WTC11 (cell line): ENCODE measurements at regions not wholly inside any gene's neighbourhood (a gene's known extent, or its start where the extent isn't known, plus 50 kb on each side); places are given as distances from the start of the nearest gene placed in this dataset.

Source experiments
- ATAC-seq: fragments of 200-7000 bp; cut with Tn5 transposase; 2 replicates; pipeline ENCODE4 v1.10.0; 2021; ENCODE audit warnings: mild to moderate bottlenecking, moderate library complexity
- CTCF ChIA-PET: fragments of 300-600 bp; sonication (Branson Sonifier 250); formaldehyde crosslinking; loops from one replicate; lab custom pipeline; 2021; ENCODE audit warnings: antibody characterized with exemption; lab: Charles Lee
- POLR2A ChIA-PET: fragments of 350-600 bp; sonication (Branson Sonifier 250); formaldehyde crosslinking; loops from one replicate; lab custom pipeline; 2021; ENCODE audit warnings: antibody characterized with exemption; lab: Charles Lee
- DNase-seq: peaks from one replicate; pipeline ENCODE4 v3.0.0; 2021; ENCODE audit warnings: low spot score
- H3K27ac Mint-ChIP-seq: 2 replicates; pipeline ENCODE4 v1.8.0; 2021; ENCODE audit warnings: mixed read lengths
- H3K27me3 Mint-ChIP-seq: 2 replicates; pipeline ENCODE4 v1.8.0; 2021; ENCODE audit warnings: low read depth, mild to moderate bottlenecking, moderate library complexity, mixed read lengths
- H3K36me3 Mint-ChIP-seq: 2 replicates; pipeline ENCODE4 v1.8.0; 2021; ENCODE audit warnings: mixed read lengths
- H3K4me1 Mint-ChIP-seq: 2 replicates; pipeline ENCODE4 v1.8.0; 2022; ENCODE audit warnings: mixed read lengths
- H3K4me3 Mint-ChIP-seq: 2 replicates; pipeline ENCODE4 v1.8.0; 2021; ENCODE audit warnings: mild to moderate bottlenecking, moderate library complexity, mixed read lengths
- H3K9me3 Mint-ChIP-seq: 2 replicates; pipeline ENCODE4 v1.8.0; 2021; ENCODE audit warnings: mixed read lengths
- AFF4 ChIP-seq: sonication (generic); formaldehyde crosslinking; IDR thresholded peaks from 2 replicates; pipeline ENCODE4 v1.8.1; 2023; ENCODE audit warnings: mild to moderate bottlenecking, missing genetic modification reagents, borderline replicate concordance
- CBFB ChIP-seq: sonication (generic); formaldehyde crosslinking; IDR thresholded peaks from 2 replicates; pipeline ENCODE4 v1.8.1; 2022; ENCODE audit warnings: mild to moderate bottlenecking, low read depth, missing genetic modification reagents
- E2F1 ChIP-seq: sonication (generic); formaldehyde crosslinking; IDR thresholded peaks from 2 replicates; pipeline ENCODE4 v1.8.0; 2022; ENCODE audit warnings: mild to moderate bottlenecking, missing genetic modification reagents
- ERG ChIP-seq: fragments of 250-450 bp; sonication (Bioruptor Pico); IDR thresholded peaks from 2 replicates; pipeline ENCODE4 v1.8.0; 2021; ENCODE audit warnings: mild to moderate bottlenecking
- FOXK1 ChIP-seq: sonication (generic); formaldehyde crosslinking; IDR thresholded peaks from 2 replicates; pipeline ENCODE4 v1.8.0; 2022; ENCODE audit warnings: mild to moderate bottlenecking, moderate library complexity, missing genetic modification reagents
- HMGA2 ChIP-seq: fragments of 250-450 bp; sonication (Bioruptor Pico); IDR thresholded peaks from 2 replicates; pipeline ENCODE4 v1.4.0; 2021; ENCODE audit warnings: mild to moderate bottlenecking, moderate library complexity
- IRF2 ChIP-seq: sonication (generic); formaldehyde crosslinking; IDR thresholded peaks from 2 replicates; pipeline ENCODE4 v1.8.0; 2022; ENCODE audit warnings: low read depth, missing genetic modification reagents, borderline replicate concordance
- KAT7 ChIP-seq: sonication (generic); formaldehyde crosslinking; IDR thresholded peaks from 2 replicates; pipeline ENCODE4 v1.8.1; 2023; ENCODE audit warnings: missing genetic modification reagents, mild to moderate bottlenecking, borderline replicate concordance
- MXD4 ChIP-seq: fragments of 250-450 bp; sonication (Bioruptor Pico); IDR thresholded peaks from 2 replicates; pipeline ENCODE4 v1.8.0; 2021; ENCODE audit warnings: mild to moderate bottlenecking, moderate library complexity, borderline replicate concordance
- NFYB ChIP-seq: sonication (generic); formaldehyde crosslinking; conservative IDR thresholded peaks from 2 replicates; pipeline ENCODE4 v1.8.0; 2022; ENCODE audit warnings: low read depth, missing genetic modification reagents
- NR2C2 ChIP-seq: sonication (generic); formaldehyde crosslinking; IDR thresholded peaks from 2 replicates; pipeline ENCODE4 v1.8.0; 2022; ENCODE audit warnings: mild to moderate bottlenecking, missing genetic modification reagents
- OVOL2 ChIP-seq: fragments of 250-450 bp; sonication (Bioruptor Pico); IDR thresholded peaks from 2 replicates; pipeline ENCODE4 v1.9.0; 2021; ENCODE audit warnings: mild to moderate bottlenecking, borderline replicate concordance
- RELA ChIP-seq: sonication (generic); formaldehyde crosslinking; IDR thresholded peaks from 2 replicates; pipeline ENCODE4 v1.8.1; 2022; ENCODE audit warnings: missing genetic modification reagents, mild to moderate bottlenecking, borderline replicate concordance
- RORB ChIP-seq: fragments of 250-450 bp; sonication (Bioruptor Pico); IDR thresholded peaks from 2 replicates; pipeline ENCODE4 v1.9.0; 2021; ENCODE audit warnings: mild to moderate bottlenecking
- TEAD1 ChIP-seq: sonication (generic); formaldehyde crosslinking; IDR thresholded peaks from 2 replicates; pipeline ENCODE4 v1.8.0; 2022; ENCODE audit warnings: mild to moderate bottlenecking, missing genetic modification reagents
- ZNF121 ChIP-seq: sonication (generic); formaldehyde crosslinking; IDR thresholded peaks from 2 replicates; pipeline ENCODE4 v1.8.0; 2023; ENCODE audit warnings: missing genetic modification reagents
- ZNF281 ChIP-seq: sonication (generic); formaldehyde crosslinking; IDR thresholded peaks from 2 replicates; pipeline ENCODE4 v1.8.0; 2023; ENCODE audit warnings: mild to moderate bottlenecking, missing genetic modification reagents
- ZNF317 ChIP-seq: sonication (generic); formaldehyde crosslinking; IDR thresholded peaks from 2 replicates; pipeline ENCODE4 v1.8.1; 2023; ENCODE audit warnings: low read depth, mild to moderate bottlenecking, moderate library complexity, missing genetic modification reagents, borderline replicate concordance
- ZNF423 ChIP-seq: fragments of 250-450 bp; sonication (Bioruptor Pico); IDR thresholded peaks from 2 replicates; pipeline ENCODE4 v2.1.2; 2022; ENCODE audit warnings: mild to moderate bottlenecking, moderate library complexity
- ZNF425 ChIP-seq: fragments of 250-450 bp; sonication (Bioruptor Pico); conservative IDR thresholded peaks from 2 replicates; pipeline ENCODE4 v1.9.0; 2021; ENCODE audit warnings: mild to moderate bottlenecking

GRCh38 chr4:177961761-177962380, 519.6 kb upstream of the AGA start (continued):
- no peak for TF ChIP-seq AFF4
- no peak for TF ChIP-seq HMGA2 (CRISPR knock-in tag)
- no peak for TF ChIP-seq RORB (CRISPR knock-in tag)
- no peak for TF ChIP-seq KAT7 (CRISPR knock-in tag)
- no peak for TF ChIP-seq OVOL2 (CRISPR knock-in tag)
- no peak for TF ChIP-seq ZNF121 (CRISPR knock-in tag)
- TF ChIP-seq ZNF423: no peak

- no peak for DNase-seq
- Mint-ChIP-seq H3K27ac (no peak overlapping the region), H3K4me1 (peaks cover 3% of the 10 kb centered on the region), H3K4me3 (no peak overlapping the region), H3K9me3 (no peaks in the 10 kb centered on the region), H3K36me3 (no peaks in the 10 kb centered on the region), H3K27me3 (no peaks in the 10 kb centered on the region)
- POLR2A ChIA-PET: no interaction called here
- ATAC-seq: no peak
- CTCF ChIA-PET: no interaction called here
- TF ChIP-seq NR2C2 (CRISPR knock-in tag) (no peak), ZNF317 (CRISPR knock-in tag) (no peak), FOXK1 (CRISPR knock-in tag) (no peak), CBFB (no peak), TEAD1 (CRISPR knock-in tag) (no peak), ZNF425 (no peak), ERG (CRISPR knock-in tag) (no peak), ZNF121 (CRISPR knock-in tag) (no peak), RELA (CRISPR knock-in tag) (no peak), HMGA2 (CRISPR knock-in tag) (no peak), AFF4 (no peak), MXD4 (no peak), NFYB (CRISPR knock-in tag) (no peak), ZNF281 (no peak), E2F1 (CRISPR knock-in tag) (no peak), IRF2 (CRISPR knock-in tag) (no peak)
These were observed 521.8 kb upstream of the AGA start for GRCh38 chr4:177964061-177964460.
